ENCODE measurements at regions not wholly inside any gene's neighbourhood (a gene's known extent, or its start where the extent isn't known, plus 50 kb on each side); places are given as distances from the start of the nearest gene placed in this dataset.

GRCh38 chr13:97583907-97584497 lies 150.0 kb downstream of the RAP2A start:
- H3K9me3 ChIP-seq: no peaks in the 10 kb centered on the region
- H3K27me3 ChIP-seq: no peaks in the 10 kb centered on the region
- no peak for DNase-seq
- H3K36me3 ChIP-seq: no peaks in the 10 kb centered on the region
- 70 to 73% methylated on average over 3 of the region's 3 CpGs for WGBS, 2 donors
- no peak for TF ChIP-seq CTCF (IDR thresholded peaks at IDR 0.05)
- no peak for TF ChIP-seq POLR2A (IDR thresholded peaks at IDR 0.05)
- H3K4me3 ChIP-seq: no peak overlapping the region
- intact Hi-C loops (cut with DNase I): no loop called here
- no peaks in the 10 kb centered on the region for H3K4me1 ChIP-seq
- no peak overlapping the region for H3K27ac ChIP-seq

- Histone ChIP-seq H3K27ac (no peak overlapping the region), H3K36me3 (no peaks in the 10 kb centered on the region), H3K9me3 (no peaks in the 10 kb centered on the region), H3K4me3 (no peak overlapping the region), H3K27me3 (no peaks in the 10 kb centered on the region), H3K4me1 (no peaks in the 10 kb centered on the region)
- TF ChIP-seq POLR2A (IDR thresholded peaks at IDR 0.05) (no peak), CTCF (IDR thresholded peaks at IDR 0.05) (no peak)
- intact Hi-C loops (cut with DNase I): no loop called here
- DNase-seq: no peak
- WGBS, 2 donors: 60 to 78% methylated on average over 1 of the region's 1 CpG
These were observed 153.0 kb downstream of the RAP2A start for GRCh38 chr13:97586941-97587340.

GRCh38 chr13:97588993-97589392 lies 155.0 kb downstream of the RAP2A start:
- intact Hi-C loops (cut with DNase I): no loop called here
- Histone ChIP-seq H3K27me3 (no peaks in the 10 kb centered on the region), H3K27ac (no peak overlapping the region), H3K36me3 (no peaks in the 10 kb centered on the region), H3K4me3 (no peak overlapping the region), H3K4me1 (no peaks in the 10 kb centered on the region), H3K9me3 (no peaks in the 10 kb centered on the region)
- 38 to 50% methylated on average over 1 of the region's 1 CpG for WGBS, 2 donors
- no peak for DNase-seq
- TF ChIP-seq CTCF (IDR thresholded peaks at IDR 0.05) (no peak), POLR2A (IDR thresholded peaks at IDR 0.05) (no peak)

- no peaks in the 10 kb centered on the region for H3K27me3 ChIP-seq
- H3K27ac ChIP-seq: no peak overlapping the region
- H3K36me3 ChIP-seq: no peaks in the 10 kb centered on the region
- no peaks in the 10 kb centered on the region for H3K4me1 ChIP-seq
- TF ChIP-seq CTCF (IDR thresholded peaks at IDR 0.05) (no peak), POLR2A (IDR thresholded peaks at IDR 0.05) (no peak)
- H3K4me3 ChIP-seq: no peak overlapping the region
- no peak for DNase-seq
- intact Hi-C loops (cut with DNase I): no loop called here
- H3K9me3 ChIP-seq: no peaks in the 10 kb centered on the region
- 40 to 45% methylated on average over 3 of the region's 3 CpGs for WGBS, 2 donors
These were observed 166.6 kb downstream of the RAP2A start for GRCh38 chr13:97600458-97601075.

- Histone ChIP-seq H3K27me3 (peaks cover 0 to 3% (median 0%) of the 10 kb centered on the region in 4 donors), H3K4me1 (no peaks in the 10 kb centered on the region), H3K4me3 (no peak overlapping the region), H3K27ac (no peak overlapping the region), H3K9me3 (no peaks in the 10 kb centered on the region), H3K36me3 (no peaks in the 10 kb centered on the region)
- intact Hi-C loops (cut with DNase I): no loop called here
- no peak for DNase-seq
- no peak for TF ChIP-seq CTCF (IDR thresholded peaks at IDR 0.05)
- no peak for TF ChIP-seq POLR2A (IDR thresholded peaks at IDR 0.05)
- 58 to 69% methylated on average over 3 of the region's 3 CpGs for WGBS, 2 donors
These were observed 181.3 kb downstream of the RAP2A start for GRCh38 chr13:97615266-97615665.

Measured in esophagus squamous epithelium (tissue), 5 donors.